Large intestine (tissue), 3 donors: ENCODE measurements at regions not wholly inside any gene's neighbourhood (a gene's known extent, or its start where the extent isn't known, plus 50 kb on each side); places are given as distances from the start of the nearest gene placed in this dataset.

Source experiments
- DNase-seq, 2 donors: peaks; one replicate each; pipeline versions ENCODE4 v3.0.0 to v3.0.0-alpha.2; 2013
- H3K27ac ChIP-seq: one replicate; pipeline ENCODE4 v1.5.1; 2013; ENCODE audit warnings: low read length
- H3K27me3 ChIP-seq: 2 replicates; pipeline ENCODE4 v1.6.1; 2013; ENCODE audit warnings: low read length; ENCODE audit not compliant: control insufficient read depth, insufficient read depth
- H3K36me3 ChIP-seq: 2 replicates; pipeline ENCODE4 v1.6.1; 2013; ENCODE audit warnings: low read length; ENCODE audit not compliant: control insufficient read depth, insufficient read depth
- H3K4me1 ChIP-seq: one replicate; pipeline ENCODE4 v1.6.1; 2013; ENCODE audit warnings: low read length; ENCODE audit not compliant: control insufficient read depth, insufficient read depth
- H3K4me3 ChIP-seq: one replicate; pipeline ENCODE4 v1.5.1; 2013; ENCODE audit warnings: low read length
- H3K9me3 ChIP-seq: one replicate; pipeline ENCODE4 v1.6.1; 2013; ENCODE audit warnings: mild to moderate bottlenecking, low read depth, low read length, moderate library complexity; ENCODE audit not compliant: control insufficient read depth
- WGBS: methylation state at CpG from one replicate; pipeline ENCODE4 v1.1.5; 2013; ENCODE audit warnings: low lambda C conversion rate; ENCODE audit not compliant: insufficient coverage; 5-methylcytosine and 5-hydroxymethylcytosine counted together

DNA sequence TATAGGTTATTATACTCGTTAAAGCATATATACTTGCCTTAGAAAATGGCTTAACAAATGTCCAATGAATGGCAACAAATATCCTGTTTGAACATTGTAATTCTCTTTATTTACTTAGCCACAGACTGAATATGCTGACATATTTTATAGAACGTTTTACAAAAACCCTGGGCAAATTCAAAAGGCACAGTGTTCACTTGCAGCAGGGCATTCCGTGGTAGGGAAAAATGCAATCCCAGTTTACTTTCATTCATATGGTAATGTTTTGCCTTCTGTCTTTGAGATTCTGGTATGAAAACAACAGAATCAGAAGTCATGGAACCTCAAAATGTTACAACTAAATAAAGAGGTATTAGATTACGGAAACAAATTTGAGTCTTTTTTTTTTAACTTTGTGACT is 56.2 kb upstream of the MYCBP2 start:
- H3K9me3 ChIP-seq = no peaks in the 10 kb centered on the region
- no peak overlapping the region for H3K4me3 ChIP-seq
- no peaks in the 10 kb centered on the region for H3K36me3 ChIP-seq
- H3K27me3 ChIP-seq = no peaks in the 10 kb centered on the region
- no peaks in the 10 kb centered on the region for H3K4me1 ChIP-seq
- H3K27ac ChIP-seq = no peak overlapping the region
- WGBS = 74% methylated on average over 3 of the region's 4 CpGs
- no peak for DNase-seq

DNA sequence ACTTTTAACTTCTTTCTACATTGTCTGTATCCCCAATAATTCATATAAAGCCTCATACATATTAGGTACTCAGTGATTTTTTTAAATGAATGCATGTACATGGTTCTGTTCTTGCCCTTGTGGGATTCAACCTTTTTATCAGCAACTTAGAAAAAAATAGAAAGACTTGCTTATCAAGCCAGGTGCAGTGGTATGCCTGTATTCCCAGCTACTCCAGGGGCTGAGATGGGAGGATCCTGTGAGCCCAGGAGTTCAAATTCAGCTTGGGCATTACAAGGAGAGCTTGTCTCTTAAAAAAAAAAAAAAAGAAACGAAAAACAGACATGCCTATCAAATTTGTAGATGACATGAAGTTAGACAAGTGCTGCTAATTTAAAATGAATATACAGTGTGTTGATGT is 54.2 kb upstream of the MYCBP2 start:
- DNase-seq = no peak
- 50% methylated on average over 1 of the region's 1 CpG for WGBS
- Histone ChIP-seq H3K4me3 (no peak overlapping the region), H3K4me1 (no peaks in the 10 kb centered on the region), H3K9me3 (no peaks in the 10 kb centered on the region), H3K27me3 (no peaks in the 10 kb centered on the region), H3K36me3 (no peaks in the 10 kb centered on the region), H3K27ac (no peak overlapping the region)

DNA sequence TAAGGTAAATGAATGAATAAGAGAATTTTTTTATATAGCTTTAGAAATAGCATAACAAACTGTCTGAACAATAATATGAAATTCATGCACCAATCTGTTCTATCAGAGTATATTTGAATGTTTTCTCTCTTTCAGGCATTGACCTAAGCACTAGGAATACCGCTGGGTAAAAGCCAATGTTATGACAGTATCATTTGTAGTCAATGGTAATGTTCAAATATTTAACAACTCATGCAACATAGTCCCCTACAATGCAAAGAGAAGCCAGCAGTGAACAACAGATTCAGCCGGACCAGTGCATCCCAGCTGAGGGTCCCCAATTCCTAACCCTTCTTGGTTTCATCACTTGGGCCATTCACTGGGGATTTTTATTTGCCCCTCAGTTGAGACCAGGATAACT is 52.6 kb upstream of the MYCBP2 start:
- no peaks in the 10 kb centered on the region for H3K4me1 ChIP-seq
- DNase-seq = no peak
- no peaks in the 10 kb centered on the region for H3K9me3 ChIP-seq
- H3K27ac ChIP-seq = no peak overlapping the region
- H3K27me3 ChIP-seq = no peaks in the 10 kb centered on the region
- no peak overlapping the region for H3K4me3 ChIP-seq
- no CpG with 5 or more reads among the region's 2 CpGs for WGBS
- no peaks in the 10 kb centered on the region for H3K36me3 ChIP-seq

DNA sequence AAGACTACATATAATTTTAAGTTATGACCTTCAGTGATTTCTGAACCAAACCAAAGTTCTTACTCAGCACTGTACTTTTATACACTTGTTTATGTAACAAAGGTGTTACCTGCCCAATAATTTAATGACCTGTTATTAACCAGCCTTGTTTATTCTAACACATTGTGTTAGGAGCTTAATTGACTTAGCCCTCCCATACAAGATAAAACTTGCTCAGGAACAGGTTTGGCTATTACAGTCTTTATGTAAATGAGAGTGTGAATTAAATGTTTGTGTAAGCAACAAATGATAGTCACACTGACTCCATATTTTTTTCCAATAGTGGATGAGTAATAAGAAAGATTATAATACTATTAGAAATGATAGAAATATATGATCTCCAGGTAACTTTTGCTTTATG is 51.8 kb upstream of the MYCBP2 start:
- DNase-seq = no peak
- Histone ChIP-seq H3K9me3 (no peaks in the 10 kb centered on the region), H3K36me3 (no peaks in the 10 kb centered on the region), H3K4me3 (no peak overlapping the region), H3K4me1 (no peaks in the 10 kb centered on the region), H3K27ac (no peak overlapping the region), H3K27me3 (no peaks in the 10 kb centered on the region)

DNA sequence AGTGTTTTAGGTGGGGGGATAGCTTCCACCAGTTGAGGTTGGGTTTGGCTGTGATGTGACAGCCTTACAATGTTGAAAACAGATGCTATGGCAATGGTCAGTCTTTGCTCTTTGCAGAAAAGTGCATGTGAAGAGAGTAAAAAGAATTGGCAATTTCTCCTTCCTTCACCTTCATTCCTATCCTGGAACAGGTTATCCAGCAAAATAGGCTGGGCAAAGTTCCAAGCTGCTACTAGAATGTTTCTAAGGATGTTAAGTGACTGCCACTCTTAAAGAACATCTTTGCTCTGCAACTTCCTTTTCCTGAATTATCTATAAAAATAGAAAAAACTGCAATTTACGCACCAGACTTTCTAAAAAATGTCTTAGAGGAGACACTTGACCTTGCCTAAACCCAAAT is 50.1 kb upstream of the MYCBP2 start:
- Histone ChIP-seq H3K9me3 (no peaks in the 10 kb centered on the region), H3K27ac (no peak overlapping the region), H3K36me3 (no peaks in the 10 kb centered on the region), H3K4me1 (no peaks in the 10 kb centered on the region), H3K4me3 (no peak overlapping the region), H3K27me3 (no peaks in the 10 kb centered on the region)
- DNase-seq = no peak
- 100% methylated on average over 1 of the region's 1 CpG for WGBS
